ENCODE measurements at regions not wholly inside any gene's neighbourhood (a gene's known extent, or its start where the extent isn't known, plus 50 kb on each side); places are given as distances from the start of the nearest gene placed in this dataset.
"Not testable (repeated sequence)": the region's sequence is repeated elsewhere in the genome, so short reads cannot be mapped to it uniquely, and the experiment has no call there.

GRCh38 chr6:167751579-167752115 lies 75.1 kb upstream of the AFDN start:
- no peak for TF ChIP-seq CTCF (IDR thresholded peaks at IDR 0.05)
- no peak for DNase-seq (ENCODE audit: low spot score)
- H3K27ac ChIP-seq = no peak overlapping the region
- no peak overlapping the region for H3K4me3 ChIP-seq

- not testable (repeated sequence) for H3K27ac ChIP-seq; H3K4me3 ChIP-seq; DNase-seq (ENCODE audit: low spot score)
These were observed 73.4 kb upstream of the AFDN start for GRCh38 chr6:167753281-167753680.

GRCh38 chr6:167754691-167755090 lies 72.0 kb upstream of the AFDN start:
- no peak for DNase-seq (ENCODE audit: low spot score)
- Histone ChIP-seq H3K27ac (no peak overlapping the region), H3K4me3 (no peak overlapping the region)
- TF ChIP-seq CTCF (IDR thresholded peaks at IDR 0.05) = no peak

- Histone ChIP-seq H3K4me3 (no peak overlapping the region), H3K27ac (no peak overlapping the region)
- no peak for TF ChIP-seq CTCF (IDR thresholded peaks at IDR 0.05)
- DNase-seq (ENCODE audit: low spot score) = no peak
These were observed 71.2 kb upstream of the AFDN start for GRCh38 chr6:167755461-167755860.

- H3K27ac ChIP-seq = no peak overlapping the region
- TF ChIP-seq CTCF (IDR thresholded peaks at IDR 0.05) = no peak
- no peak overlapping the region for H3K4me3 ChIP-seq
- no peak for DNase-seq (ENCODE audit: low spot score)
These were observed 70.1 kb upstream of the AFDN start for GRCh38 chr6:167756597-167756996.

GRCh38 chr6:167757249-167757648 lies 69.5 kb upstream of the AFDN start:
- H3K27ac ChIP-seq = no peak overlapping the region

GRCh38 chr6:167757821-167758220 lies 68.9 kb upstream of the AFDN start:
- no peak overlapping the region for H3K4me3 ChIP-seq
- no peak for TF ChIP-seq CTCF (IDR thresholded peaks at IDR 0.05)
- DNase-seq (ENCODE audit: low spot score) = no peak
- no peak overlapping the region for H3K27ac ChIP-seq

More at GRCh38 chr6:167757249-167757648, 69.5 kb upstream of the AFDN start:
- H3K4me3 ChIP-seq = no peak overlapping the region
- no peak for TF ChIP-seq CTCF (IDR thresholded peaks at IDR 0.05)
- no peak for DNase-seq (ENCODE audit: low spot score)

All from coronary artery (tissue), 2 donors.